ENCODE measurements at regions not wholly inside any gene's neighbourhood (a gene's known extent, or its start where the extent isn't known, plus 50 kb on each side); places are given as distances from the start of the nearest gene placed in this dataset.

DNA sequence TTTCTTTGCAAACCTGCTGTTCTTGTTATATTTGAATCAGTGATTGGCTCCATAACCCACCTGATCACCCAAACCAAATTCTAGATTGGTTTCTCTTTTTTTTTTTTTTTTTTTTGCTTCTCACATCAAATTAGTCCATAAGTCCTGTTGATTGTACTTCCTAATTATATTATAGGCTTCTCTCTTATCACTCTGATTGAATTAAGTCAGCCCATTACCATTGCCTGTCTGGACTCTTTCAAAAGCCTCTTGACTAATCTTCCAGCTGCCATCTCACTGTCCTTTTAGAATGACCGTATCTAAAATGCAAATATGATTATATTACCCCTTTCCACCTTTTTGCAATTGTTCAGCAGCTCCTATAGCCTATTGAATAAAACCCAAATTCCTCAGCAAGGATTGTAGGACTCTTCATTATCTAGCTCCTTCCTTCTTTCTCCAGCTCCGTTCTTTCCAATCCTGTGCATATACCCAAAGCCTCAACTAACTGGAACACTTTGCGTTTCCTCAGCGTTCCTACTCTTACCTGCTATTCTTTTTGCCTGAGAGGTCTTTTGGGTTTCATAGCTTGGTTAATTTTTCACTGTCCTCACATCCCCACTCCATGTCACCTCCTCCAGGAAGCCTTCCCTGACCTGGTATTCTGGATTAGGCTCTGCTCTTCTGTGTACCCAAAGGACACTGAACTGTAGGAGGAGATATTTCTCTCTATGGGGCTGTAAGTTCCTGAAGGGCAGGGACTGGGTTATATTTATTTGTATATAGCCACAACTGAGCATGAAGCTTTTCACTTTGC, 423.3 kb downstream of the TMEM135 start:
- no peak for DNase-seq (ENCODE audit: low read depth, low spot score)
- TF ChIP-seq, protein P1, sequence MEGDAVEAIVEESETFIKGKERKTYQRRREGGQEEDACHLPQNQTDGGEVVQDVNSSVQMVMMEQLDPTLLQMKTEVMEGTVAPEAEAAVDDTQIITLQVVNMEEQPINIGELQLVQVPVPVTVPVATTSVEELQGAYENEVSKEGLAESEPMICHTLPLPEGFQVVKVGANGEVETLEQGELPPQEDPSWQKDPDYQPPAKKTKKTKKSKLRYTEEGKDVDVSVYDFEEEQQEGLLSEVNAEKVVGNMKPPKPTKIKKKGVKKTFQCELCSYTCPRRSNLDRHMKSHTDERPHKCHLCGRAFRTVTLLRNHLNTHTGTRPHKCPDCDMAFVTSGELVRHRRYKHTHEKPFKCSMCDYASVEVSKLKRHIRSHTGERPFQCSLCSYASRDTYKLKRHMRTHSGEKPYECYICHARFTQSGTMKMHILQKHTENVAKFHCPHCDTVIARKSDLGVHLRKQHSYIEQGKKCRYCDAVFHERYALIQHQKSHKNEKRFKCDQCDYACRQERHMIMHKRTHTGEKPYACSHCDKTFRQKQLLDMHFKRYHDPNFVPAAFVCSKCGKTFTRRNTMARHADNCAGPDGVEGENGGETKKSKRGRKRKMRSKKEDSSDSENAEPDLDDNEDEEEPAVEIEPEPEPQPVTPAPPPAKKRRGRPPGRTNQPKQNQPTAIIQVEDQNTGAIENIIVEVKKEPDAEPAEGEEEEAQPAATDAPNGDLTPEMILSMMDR (IDR thresholded peaks at IDR 0.05; ENCODE audit: insufficient read depth, low read length, missing control alignments) = no peak
- ChIA-PET CTCF (interaction anchor here (1.0 to 2.4 kb wide), 5 partner anchors 10 to 108 kb away, joined by 3 to 7 read pairs (median 4); no protein-coding TSS in a partner anchor), POLR2A (no interaction called here)
- no peak overlapping the region for H3K4me3 ChIP-seq (ENCODE audit: low read depth, low read length)

- no peak overlapping the region for H3K4me3 ChIP-seq (ENCODE audit: low read depth, low read length)
- CTCF ChIA-PET = interaction anchor here (0.5 to 2.4 kb wide), 4 partner anchors 10 to 205 kb away, joined by 3 to 7 read pairs (median 4); no protein-coding TSS in a partner anchor
- POLR2A ChIA-PET = no interaction called here
- no peak for DNase-seq (ENCODE audit: low read depth, low spot score)
- TF ChIP-seq, protein P1 (IDR thresholded peaks at IDR 0.05; ENCODE audit: insufficient read depth, low read length, missing control alignments) = no peak
Observed at GRCh38 chr11:87460279-87460678, 422.5 kb downstream of the TMEM135 start.

DNA sequence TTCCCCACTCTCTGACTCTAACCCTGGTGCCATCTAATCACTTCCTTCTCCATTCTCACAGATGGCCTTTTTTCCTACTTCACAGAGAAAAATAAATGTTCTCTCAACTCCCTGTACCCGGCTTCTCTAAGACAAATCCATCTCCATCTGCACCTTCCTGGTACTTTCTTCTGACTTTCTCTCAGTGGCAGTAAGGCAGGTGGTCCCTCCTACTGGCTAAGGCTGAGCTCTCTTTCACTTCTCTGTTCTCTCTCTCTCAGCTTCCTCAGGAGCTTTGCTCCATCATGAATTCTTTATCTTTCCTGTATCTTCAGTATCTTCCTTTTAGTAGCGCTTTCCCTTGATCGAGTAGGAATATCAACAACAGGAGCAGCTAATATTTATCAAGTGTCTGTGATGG, 421.6 kb downstream of the TMEM135 start:
- DNase-seq (ENCODE audit: low read depth, low spot score) = no peak
- CTCF ChIA-PET = interaction anchor here (0.9 kb wide), 1 partner anchor 12 kb away, joined by 3 read pairs; no protein-coding TSS in a partner anchor
- TF ChIP-seq, protein P1 (IDR thresholded peaks at IDR 0.05; ENCODE audit: insufficient read depth, low read length, missing control alignments) = no peak
- no peak overlapping the region for H3K4me3 ChIP-seq (ENCODE audit: low read depth, low read length)
- POLR2A ChIA-PET = no interaction called here

GRCh38 chr11:87456499-87456898, 418.8 kb downstream of the TMEM135 start:
- CTCF ChIA-PET = interaction anchor here (1.2 kb wide), 1 partner anchor 14 kb away, joined by 3 read pairs; no protein-coding TSS in a partner anchor

DNA sequence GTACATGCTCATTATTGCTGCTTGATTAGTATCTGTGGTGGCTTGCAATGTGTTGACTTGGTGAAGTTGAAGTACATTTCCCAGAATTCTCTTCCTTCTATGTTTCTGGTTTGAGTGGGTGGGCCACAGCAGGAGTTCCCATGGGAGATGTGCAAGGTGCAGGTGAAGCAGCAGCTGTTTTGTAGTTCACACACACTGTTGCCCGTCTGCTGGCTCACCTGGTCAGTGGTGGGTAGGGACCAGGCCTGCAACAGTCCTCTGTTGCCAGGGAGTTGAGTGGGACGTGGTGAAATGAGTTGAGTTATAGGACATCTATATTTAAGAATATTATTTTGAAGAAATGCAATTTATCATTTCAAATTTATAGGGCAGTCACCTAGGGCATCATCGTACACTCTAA, 417.4 kb downstream of the TMEM135 start:
- no peak overlapping the region for H3K4me3 ChIP-seq (ENCODE audit: low read depth, low read length)
- ChIA-PET CTCF (interaction anchor here (1.2 to 2.5 kb wide), 2 partner anchors 9 to 13 kb away, joined by 3 to 15 read pairs; no protein-coding TSS in a partner anchor), POLR2A (interaction anchor here (0.8 kb wide), 1 partner anchor 16 kb away, joined by 3 read pairs; no protein-coding TSS in a partner anchor)
- TF ChIP-seq, protein P1 (IDR thresholded peaks at IDR 0.05; ENCODE audit: insufficient read depth, low read length, missing control alignments) = no peak
- no peak for DNase-seq (ENCODE audit: low read depth, low spot score)

More at GRCh38 chr11:87456499-87456898, 418.8 kb downstream of the TMEM135 start:
- H3K4me3 ChIP-seq (ENCODE audit: low read depth, low read length) = no peak overlapping the region
- POLR2A ChIA-PET = no interaction called here
- DNase-seq (ENCODE audit: low read depth, low spot score) = no peak
- TF ChIP-seq, protein P1 (IDR thresholded peaks at IDR 0.05; ENCODE audit: insufficient read depth, low read length, missing control alignments) = no peak

DNA sequence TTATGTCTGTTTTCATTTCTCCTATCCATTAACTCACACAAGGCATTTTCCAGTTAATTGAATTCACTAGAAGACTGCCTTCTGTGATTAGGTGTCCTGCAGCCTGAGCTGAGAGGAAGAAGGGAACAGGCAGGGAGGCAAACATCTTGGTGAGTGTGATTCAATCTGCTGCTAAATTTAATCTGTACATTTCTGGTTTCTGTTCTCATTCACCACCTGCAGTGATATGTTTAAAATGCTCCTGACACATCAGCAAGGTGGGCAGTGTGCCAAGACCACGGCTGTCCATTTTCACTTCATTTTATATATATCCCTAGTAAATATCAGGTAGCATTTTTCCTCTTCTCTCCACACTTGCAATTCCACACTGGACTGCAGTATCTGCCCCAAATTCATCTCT, 416.5 kb downstream of the TMEM135 start:
- ChIA-PET POLR2A (interaction anchor here (0.8 kb wide), 1 partner anchor 15 kb away, joined by 3 read pairs; no protein-coding TSS in a partner anchor), CTCF (interaction anchor here (0.9 to 2.5 kb wide), 2 partner anchors 8 to 10 kb away, joined by 3 to 15 read pairs; no protein-coding TSS in a partner anchor)
- TF ChIP-seq, protein P1 (IDR thresholded peaks at IDR 0.05; ENCODE audit: insufficient read depth, low read length, missing control alignments) = no peak
- DNase-seq (ENCODE audit: low read depth, low spot score) = no peak
- no peak overlapping the region for H3K4me3 ChIP-seq (ENCODE audit: low read depth, low read length)

Measured in AG04449 (cell line).